GM18499 (cell line): ENCODE measurements at regions not wholly inside any gene's neighbourhood (a gene's known extent, or its start where the extent isn't known, plus 50 kb on each side); places are given as distances from the start of the nearest gene placed in this dataset.

Source experiments
- ATAC-seq: cut with Tn5 transposase; IDR thresholded peaks from one replicate; pipeline ENCODE4 v1.9.1; 2021; ENCODE audit warnings: moderate number of reproducible peaks; ENCODE audit not compliant: insufficient read depth, unreplicated experiment

- no peak for ATAC-seq
Measured at GRCh38 chr2:15801439-15801838, 138.9 kb upstream of the MYCN start.

DNA sequence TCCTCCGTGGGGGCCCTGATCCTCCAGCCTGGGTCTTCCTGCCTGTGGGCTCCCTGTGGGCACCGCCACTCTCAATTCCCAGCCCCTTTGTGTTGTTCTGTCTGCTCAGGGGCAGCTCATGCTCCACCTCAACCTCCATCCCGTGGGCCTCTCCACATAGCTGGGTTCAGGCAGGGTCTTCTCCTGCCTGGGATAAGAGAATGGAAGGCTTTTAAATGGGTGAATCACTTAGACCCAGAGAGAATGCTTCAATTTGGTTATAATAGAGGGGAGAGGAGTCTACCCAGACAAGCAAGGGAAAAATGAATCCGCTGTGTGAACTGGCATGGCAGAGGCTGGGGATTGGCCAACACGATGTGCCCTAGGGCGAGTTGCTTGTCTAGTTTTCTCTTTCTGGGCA lies 138.4 kb upstream of the MYCN start:
- no peak for ATAC-seq

- no peak for ATAC-seq
Measured at GRCh38 chr2:15802657-15803542, 137.4 kb upstream of the MYCN start.

- no peak for ATAC-seq
Measured at GRCh38 chr2:15803543-15804245, 136.7 kb upstream of the MYCN start.

GRCh38 chr2:15804246-15804619 lies 136.1 kb upstream of the MYCN start:
- ATAC-seq, result no peak

DNA sequence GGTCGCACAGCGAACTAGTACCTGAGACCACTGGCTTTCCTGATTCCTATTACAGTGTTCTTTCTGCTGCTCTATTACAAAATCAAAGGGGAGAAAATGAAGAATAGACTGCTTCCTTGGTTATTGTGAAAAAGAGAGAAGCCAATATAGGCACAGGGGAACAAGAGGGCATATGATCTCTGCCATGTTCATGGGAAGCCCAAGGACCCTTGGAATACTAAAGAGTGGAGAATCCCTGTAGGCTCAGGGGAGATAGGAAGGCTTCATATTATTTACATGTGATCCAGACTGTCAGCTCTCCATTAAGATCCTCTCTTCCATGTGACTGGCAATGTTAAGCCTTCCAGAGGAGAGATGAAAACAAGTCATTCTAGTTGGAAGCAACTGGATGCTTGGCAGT lies 135.7 kb upstream of the MYCN start:
- no peak for ATAC-seq

- no peak for ATAC-seq
Measured at GRCh38 chr2:15805206-15805605, 135.1 kb upstream of the MYCN start.

DNA sequence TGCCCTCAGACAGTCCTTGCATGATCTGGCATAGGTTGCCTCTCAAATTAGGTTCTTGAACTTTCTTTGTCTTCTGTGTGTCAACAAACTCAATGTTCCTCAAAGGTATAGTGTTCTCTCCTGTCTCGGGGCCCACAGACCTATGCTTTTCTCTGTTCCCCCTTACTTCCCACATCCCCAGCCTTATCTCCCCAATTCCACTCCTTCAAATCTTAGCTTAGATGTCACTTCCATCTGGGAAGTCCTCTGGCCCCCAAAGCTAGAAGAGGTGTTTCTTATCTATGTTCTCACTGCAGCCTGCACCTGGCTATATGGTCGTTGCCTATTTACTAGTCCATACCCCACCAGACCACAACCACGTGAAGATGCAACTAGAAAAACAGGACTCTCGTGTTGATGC lies 134.6 kb upstream of the MYCN start:
- ATAC-seq, result no peak

DNA sequence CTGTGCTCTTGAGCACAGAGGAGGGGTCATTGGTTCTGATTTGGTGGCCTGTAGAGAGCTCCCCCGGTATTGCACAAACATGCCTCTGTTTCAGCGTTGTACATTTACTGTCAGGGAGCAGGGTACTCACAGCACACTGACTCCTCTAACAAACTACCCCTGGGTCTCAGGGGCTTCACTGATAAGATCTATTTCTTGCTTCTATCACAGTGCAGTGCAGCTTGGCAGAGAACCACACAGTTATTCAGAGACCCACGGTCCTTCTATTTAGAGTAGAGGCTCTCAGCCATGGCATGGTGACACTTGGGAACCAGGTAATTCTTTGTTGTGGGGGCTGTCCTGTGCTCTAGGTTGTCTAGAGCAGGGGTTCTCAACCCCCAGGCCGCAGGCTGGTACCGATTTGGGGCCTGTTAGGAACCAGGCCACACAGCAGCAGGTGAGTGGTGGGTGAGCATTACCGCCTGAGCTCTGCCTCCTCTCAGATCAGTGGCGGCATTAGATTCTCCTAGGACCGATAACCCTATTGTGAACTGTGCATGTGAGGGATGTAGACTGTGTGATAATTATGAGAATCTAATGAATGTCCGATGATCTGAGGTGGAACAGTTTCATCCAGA lies 133.4 kb upstream of the MYCN start:
- no peak for ATAC-seq

DNA sequence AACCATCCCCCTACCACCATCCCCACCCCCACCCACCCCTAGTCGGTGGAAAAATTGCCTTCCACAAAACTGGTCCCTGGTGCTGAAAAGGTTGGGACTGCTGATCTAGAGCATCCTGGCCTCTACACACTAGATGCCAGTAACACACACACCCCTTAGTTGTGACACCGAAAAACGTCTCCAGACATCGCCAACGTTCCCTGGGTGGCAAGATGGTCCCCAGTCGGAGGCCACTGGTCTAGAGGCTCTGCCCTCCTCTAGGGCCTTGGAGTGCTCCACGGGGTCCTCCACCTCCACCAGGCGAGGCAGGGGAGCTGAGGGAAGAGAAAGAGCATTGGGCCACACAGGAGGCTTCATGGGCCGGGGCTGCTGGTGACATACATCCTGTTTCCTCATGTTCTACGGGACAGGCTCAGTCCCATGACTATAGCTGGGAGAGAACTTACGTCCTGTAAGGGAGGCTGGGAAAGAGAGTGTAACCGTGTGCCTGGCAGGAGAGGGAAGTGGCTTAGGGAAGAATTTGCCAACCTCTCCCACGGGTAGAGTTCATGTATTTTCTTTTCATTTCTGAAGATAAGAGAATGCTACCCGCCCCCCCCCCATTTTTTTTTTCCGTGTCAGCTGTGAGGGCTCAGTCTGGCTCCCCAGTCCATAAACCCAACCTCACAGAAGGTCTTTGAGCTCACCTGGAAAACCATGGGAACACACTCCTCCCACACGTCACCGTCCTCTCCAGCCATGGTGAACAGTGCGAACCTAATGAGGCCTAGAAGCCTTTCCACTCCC lies 132.7 kb upstream of the MYCN start:
- no peak for ATAC-seq

DNA sequence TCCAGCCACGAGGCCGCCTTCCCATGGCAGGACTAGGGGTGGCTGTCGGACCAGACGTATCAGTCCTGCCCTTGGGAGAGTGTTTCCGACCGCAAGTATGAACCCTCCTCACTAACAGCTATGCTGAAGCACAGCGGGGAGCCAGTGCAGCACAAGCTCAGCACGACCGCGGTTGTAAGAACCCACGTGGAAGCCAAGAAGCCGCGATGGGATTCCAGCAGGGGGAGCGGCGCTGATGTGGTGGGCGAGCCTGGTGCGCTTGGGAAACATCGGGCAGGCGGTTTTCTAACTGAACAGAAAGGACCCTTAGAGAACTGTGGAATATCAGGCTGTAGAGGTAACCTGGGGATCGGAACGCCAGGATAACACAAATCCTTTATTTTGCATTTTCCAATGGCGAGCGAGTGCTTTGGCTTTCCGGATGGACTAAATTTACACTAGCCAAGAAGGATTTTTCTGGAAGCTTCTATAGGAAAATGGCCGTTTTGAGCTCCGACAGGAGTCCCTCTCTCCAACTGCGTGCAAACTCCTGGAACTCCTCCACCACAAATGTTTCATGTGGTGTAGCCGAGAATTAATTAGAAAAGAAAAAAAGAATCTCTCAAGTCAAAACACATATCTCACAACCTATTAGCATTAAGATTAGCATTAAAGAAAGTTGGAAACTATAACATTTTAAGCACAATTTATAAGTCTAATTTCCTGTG lies 132.0 kb upstream of the MYCN start:
- no peak for ATAC-seq

GRCh38 chr2:15808944-15809343 lies 131.4 kb upstream of the MYCN start:
- no peak for ATAC-seq

GRCh38 chr2:15809404-15809803 lies 130.9 kb upstream of the MYCN start:
- no peak for ATAC-seq

DNA sequence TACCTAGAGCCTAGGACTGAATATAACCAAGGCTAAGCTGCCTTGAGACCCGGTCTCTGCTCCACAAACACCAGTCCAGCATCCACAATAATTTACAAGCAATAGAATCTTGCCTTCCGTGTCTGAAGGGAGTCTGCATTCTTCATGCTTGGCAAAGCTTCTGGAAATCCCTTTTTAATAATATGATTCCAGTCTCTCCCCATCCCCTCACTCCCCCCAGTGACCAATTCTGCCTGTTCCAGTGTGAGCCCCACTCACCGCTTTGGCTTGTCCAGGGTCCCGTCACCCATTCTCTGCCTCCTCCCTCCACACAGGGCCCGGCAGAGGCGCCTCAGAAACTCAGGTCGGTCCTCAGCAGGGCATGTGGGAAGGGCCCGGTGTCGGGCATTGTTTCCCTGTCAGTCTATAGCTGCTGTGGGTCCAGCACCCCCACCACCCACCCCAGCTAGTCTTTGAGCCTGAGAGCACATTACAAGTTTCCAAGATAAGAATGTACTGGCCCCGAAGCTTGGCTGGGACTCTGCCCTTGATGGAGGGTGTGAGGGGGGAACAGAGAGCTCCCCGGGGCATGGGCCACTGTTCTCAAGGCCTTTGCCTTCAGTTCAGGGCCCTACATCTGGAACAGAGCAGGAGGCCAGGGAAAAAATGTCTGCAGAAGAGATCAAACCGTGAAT lies 129.7 kb upstream of the MYCN start:
- no peak for ATAC-seq

- ATAC-seq, result no peak
Measured at GRCh38 chr2:15811367-15811766, 129.0 kb upstream of the MYCN start.

DNA sequence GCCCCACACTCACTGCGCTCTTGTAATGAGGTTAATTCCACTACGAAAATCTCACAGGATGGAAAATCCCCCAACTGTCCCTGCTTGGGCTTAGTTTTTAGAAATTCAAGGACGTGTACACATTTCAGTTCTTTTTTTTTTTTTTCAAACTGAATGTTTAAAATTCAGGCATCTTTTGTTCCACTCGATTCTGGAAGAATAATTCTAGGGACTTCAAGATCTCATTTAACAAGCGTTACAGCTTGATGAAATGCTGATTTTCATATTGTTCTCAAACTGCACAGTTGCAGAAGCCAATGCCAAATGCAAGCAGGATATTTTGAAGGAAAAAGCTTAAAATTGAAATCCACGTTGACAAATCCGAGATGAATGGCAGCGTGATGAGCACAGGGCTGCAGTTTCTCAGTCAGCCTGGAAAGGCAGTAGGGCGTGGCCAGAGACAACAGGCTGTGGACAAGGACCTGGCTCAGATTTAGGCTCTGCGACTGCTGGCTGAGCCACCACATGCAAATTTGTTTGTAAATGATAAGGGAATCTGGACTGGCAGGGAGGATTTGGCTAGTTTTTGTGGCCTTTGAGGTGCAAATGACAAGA lies 128.1 kb upstream of the MYCN start:
- ATAC-seq, result no peak

GRCh38 chr2:15813481-15814266 lies 126.7 kb upstream of the MYCN start:
- no peak for ATAC-seq

DNA sequence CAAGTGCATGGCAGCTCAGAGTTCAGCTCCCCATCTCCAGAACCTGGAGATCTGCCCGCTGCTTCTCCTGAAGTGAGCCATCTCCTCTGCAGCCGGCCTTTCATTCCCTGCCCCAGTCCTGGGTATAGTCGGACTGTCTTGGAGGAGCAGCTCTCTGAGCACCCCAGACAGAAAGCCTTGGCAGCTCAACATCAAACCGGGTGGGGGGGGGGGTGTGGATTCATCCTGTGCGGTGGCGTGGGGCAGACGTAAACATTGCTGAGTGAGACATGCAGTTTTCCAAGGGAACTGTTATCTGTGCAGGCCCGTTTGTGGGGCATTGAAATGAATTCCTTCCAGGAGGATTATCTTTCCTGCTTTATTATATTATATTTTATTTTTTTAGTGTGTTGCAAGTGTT lies 125.9 kb upstream of the MYCN start:
- ATAC-seq, result no peak
